Right cardiac atrium (tissue), 5 donors: ENCODE measurements at regions not wholly inside any gene's neighbourhood (a gene's known extent, or its start where the extent isn't known, plus 50 kb on each side); places are given as distances from the start of the nearest gene placed in this dataset.

Source experiments
- ATAC-seq, 2 donors: fragments of 200-7000 bp; cut with Tn5 transposase; one replicate each; pipeline versions ENCODE4 v1.8.0 to v1.9.1; 2020; ENCODE audit warnings: moderate library complexity in 2 of 2, mild to moderate bottlenecking in 1 of 2
- DNase-seq, 3 donors: peaks; one replicate each; pipeline ENCODE4 v3.0.0-alpha.2; 2020
- H3K27ac ChIP-seq: one replicate; pipeline ENCODE4 v1.5.1; 2013; ENCODE audit warnings: mild to moderate bottlenecking, low read length, control low read depth, moderate library complexity
- H3K27me3 ChIP-seq: one replicate; pipeline ENCODE4 v1.6.1; 2013; ENCODE audit not compliant: control insufficient read depth, insufficient read depth
- H3K4me1 ChIP-seq: one replicate; pipeline ENCODE4 v1.6.1; 2013; ENCODE audit warnings: low read length; ENCODE audit not compliant: control insufficient read depth, insufficient read depth
- H3K4me3 ChIP-seq: one replicate; pipeline ENCODE4 v1.5.1; 2013; ENCODE audit warnings: low read length, control low read depth
- H3K9me3 ChIP-seq: one replicate; pipeline ENCODE4 v1.6.1; 2013; ENCODE audit warnings: low read length; ENCODE audit not compliant: control insufficient read depth
- WGBS: extraction: QIAGEN DNeasy Blood & Tissue Kit; methylation state at CpG from one replicate; pipeline ENCODE4 v1.1.7; 2013; 5-methylcytosine and 5-hydroxymethylcytosine counted together
- intact Hi-C, 4 donors: fragments of 100-400 bp; cut with DNase I; formaldehyde crosslinking; loops; one replicate each; pipeline versions ENCODE4 v1.11.0 to v1.14.0; 2022 to 2023
- microRNA-seq, 2 donors: library from miRNA; unstranded; fragments of <30 nt; microRNA quantifications; one replicate each; pipeline ENCODE4 v1.2.0, GENCODE V29; 2020 to 2021
- donor health status: healthy with polysubstance abuse.
- donor health status: DM: no; HTN: yes; CAD: no.
- donor health status: DM: no; HTN: no; CAD: no.
- donor health status: DM: no; HTN: yes; CAD: no; lungs with severe emphysema.
- donor health status: DM: yes; HTN: yes; CAD: no.

- Histone ChIP-seq H3K4me3 (no peak overlapping the region), H3K27me3 (no peaks in the 10 kb centered on the region), H3K9me3 (no peaks in the 10 kb centered on the region), H3K27ac (no peak overlapping the region), H3K4me1 (no peaks in the 10 kb centered on the region)
- ATAC-seq (no peak), DNase-seq (no peak)
- 18% methylated on average over 7 of the region's 7 CpGs for WGBS
- intact Hi-C loops, result no loop called here
These were observed 96.4 kb downstream of the DIRAS2 start for GRCh38 chr9:90546200-90546599.

GRCh38 chr9:90547896-90548295 lies 94.7 kb downstream of the DIRAS2 start:
- Histone ChIP-seq H3K9me3 (no peaks in the 10 kb centered on the region), H3K27me3 (no peaks in the 10 kb centered on the region), H3K4me3 (no peak overlapping the region), H3K4me1 (no peaks in the 10 kb centered on the region), H3K27ac (no peak overlapping the region)
- ATAC-seq (no peak), DNase-seq (no peak)
- WGBS, result 79% methylated on average over 2 of the region's 2 CpGs
- intact Hi-C loops, result no loop called here

GRCh38 chr9:90552317-90552716 lies 90.3 kb downstream of the DIRAS2 start:
- no peak overlapping the region for H3K27ac ChIP-seq
- no peaks in the 10 kb centered on the region for H3K4me1 ChIP-seq
- H3K4me3 ChIP-seq, result no peak overlapping the region
- WGBS, result 34% methylated on average over 1 of the region's 1 CpG
- no peaks in the 10 kb centered on the region for H3K27me3 ChIP-seq
- intact Hi-C loops, result no loop called here
- no peaks in the 10 kb centered on the region for H3K9me3 ChIP-seq
- no peak for ATAC-seq
- no peak for DNase-seq

GRCh38 chr9:90555351-90556057 lies 87.1 kb downstream of the DIRAS2 start:
- intact Hi-C loops, result no loop called here
- ATAC-seq (no peak), DNase-seq (no peak)
- Histone ChIP-seq H3K27me3 (no peaks in the 10 kb centered on the region), H3K4me3 (no peak overlapping the region), H3K27ac (no peak overlapping the region), H3K9me3 (no peaks in the 10 kb centered on the region), H3K4me1 (no peaks in the 10 kb centered on the region)
- WGBS, result 77% methylated on average over 7 of the region's 7 CpGs

- 80% methylated on average over 5 of the region's 5 CpGs for WGBS
- Histone ChIP-seq H3K27ac (no peak overlapping the region), H3K9me3 (no peaks in the 10 kb centered on the region), H3K4me1 (no peaks in the 10 kb centered on the region), H3K27me3 (no peaks in the 10 kb centered on the region), H3K4me3 (no peak overlapping the region)
- intact Hi-C loops, result no loop called here
- DNase-seq, result no peak
- ATAC-seq, result no peak
These were observed 85.5 kb downstream of the DIRAS2 start for GRCh38 chr9:90556897-90557675.

GRCh38 chr9:90559075-90560073 lies 83.2 kb downstream of the DIRAS2 start:
- 73% methylated on average over 9 of the region's 9 CpGs for WGBS
- ATAC-seq (no peak), DNase-seq (no peak)
- no peaks in the 10 kb centered on the region for H3K4me1 ChIP-seq
- intact Hi-C loops, result no loop called here
- no peaks in the 10 kb centered on the region for H3K27me3 ChIP-seq
- H3K4me3 ChIP-seq, result no peak overlapping the region
- H3K27ac ChIP-seq, result no peak overlapping the region
- H3K9me3 ChIP-seq, result no peaks in the 10 kb centered on the region

Small RNA genes lying in the stretch of these regions (microRNA-seq; reads per million reads assigned to microRNA genes)
- gene MIR4290, result 0 reads per million in 2 donors
